Activated B cell treated with CpG ODN at 0.5 μM for 24 hours (primary cell): ENCODE measurements at regions not wholly inside any gene's neighbourhood (a gene's known extent, or its start where the extent isn't known, plus 50 kb on each side); places are given as distances from the start of the nearest gene placed in this dataset.

ENCODE experiments used
- ATAC-seq: fragments of 200-7000 bp; cut with Tn5 transposase; one replicate; pipeline ENCODE4 v1.10.0; 2021; ENCODE audit warnings: low read depth, mild to moderate bottlenecking, moderate library complexity
- CTCF ChIA-PET: fragments of 350-600 bp; sonication (Branson Sonifier 250); formaldehyde crosslinking; loops from one replicate; lab custom pipeline; 2021; ENCODE audit warnings: antibody characterized with exemption; lab: Charles Lee
- POLR2A ChIA-PET: fragments of 350-600 bp; sonication (Branson Sonifier 250); formaldehyde crosslinking; loops from one replicate; lab custom pipeline; 2021; ENCODE audit warnings: antibody characterized with exemption; lab: Charles Lee
- DNase-seq: peaks from one replicate; pipeline ENCODE4 v3.0.0; 2022
- H3K27ac Mint-ChIP-seq: one replicate; pipeline ENCODE4 v1.8.0; 2020; ENCODE audit warnings: mixed read lengths
- H3K27me3 Mint-ChIP-seq: one replicate; pipeline ENCODE4 v1.8.0; 2021; ENCODE audit warnings: mixed read lengths
- H3K36me3 Mint-ChIP-seq: one replicate; pipeline ENCODE4 v1.8.0; 2021; ENCODE audit warnings: low read depth, mixed read lengths
- H3K4me1 Mint-ChIP-seq: one replicate; pipeline ENCODE4 v1.8.0; 2021; ENCODE audit warnings: mixed read lengths
- H3K4me3 Mint-ChIP-seq: one replicate; pipeline ENCODE4 v1.8.0; 2020; ENCODE audit warnings: mild to moderate bottlenecking, mixed read lengths
- H3K9me3 Mint-ChIP-seq: one replicate; pipeline ENCODE4 v1.8.0; 2020; ENCODE audit warnings: mixed read lengths
- intact Hi-C: fragments of 100-400 bp; cut with micrococcal nuclease; formaldehyde crosslinking; loops from one replicate; pipeline ENCODE4 v1.15.1; 2024
- TF ChIP-seq, protein P1 (sequence below): fragments of 200-600 bp; IDR thresholded peaks from one replicate; pipeline ENCODE4 v1.8.0; 2022; ENCODE audit warnings: antibody characterized with exemption, mild to moderate bottlenecking

DNA sequence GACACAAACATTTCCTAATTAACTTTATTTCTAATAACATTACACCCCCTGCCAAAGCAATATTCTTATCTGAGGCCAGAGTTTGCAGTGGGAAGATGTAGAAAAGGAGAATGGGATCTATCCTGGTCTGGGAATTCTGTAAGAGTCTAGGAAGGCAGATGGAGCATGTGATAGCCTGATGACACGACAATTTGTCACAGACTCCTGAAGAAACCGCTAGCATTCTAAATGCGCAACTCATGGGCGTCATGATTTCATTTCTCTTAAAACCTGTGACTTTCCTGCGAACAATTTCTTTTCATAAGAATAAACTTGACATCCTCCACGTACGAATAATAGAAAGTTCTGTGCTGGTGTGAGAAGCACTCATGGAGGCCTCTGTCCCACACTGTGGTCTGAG is 72.9 kb upstream of the ATP10A start:
- DNase-seq, result no peak
- Mint-ChIP-seq H3K4me3 (no peak overlapping the region), H3K4me1 (peaks cover 36% of the 10 kb centered on the region), H3K9me3 (no peaks in the 10 kb centered on the region), H3K36me3 (no peaks in the 10 kb centered on the region), H3K27me3 (peaks cover 4% of the 10 kb centered on the region), H3K27ac (no peak overlapping the region)
- no peak for ATAC-seq
- intact Hi-C loops, result loop anchor here (10.0 kb wide), 2 partner anchors 141 to 501 kb away; partner anchors contain the start of gene UBE3A
- CTCF ChIA-PET, result interaction anchor here (1.3 kb wide), 1 partner anchor 152 kb away, joined by 3 read pairs; no protein-coding TSS in a partner anchor
- TF ChIP-seq, protein P1, sequence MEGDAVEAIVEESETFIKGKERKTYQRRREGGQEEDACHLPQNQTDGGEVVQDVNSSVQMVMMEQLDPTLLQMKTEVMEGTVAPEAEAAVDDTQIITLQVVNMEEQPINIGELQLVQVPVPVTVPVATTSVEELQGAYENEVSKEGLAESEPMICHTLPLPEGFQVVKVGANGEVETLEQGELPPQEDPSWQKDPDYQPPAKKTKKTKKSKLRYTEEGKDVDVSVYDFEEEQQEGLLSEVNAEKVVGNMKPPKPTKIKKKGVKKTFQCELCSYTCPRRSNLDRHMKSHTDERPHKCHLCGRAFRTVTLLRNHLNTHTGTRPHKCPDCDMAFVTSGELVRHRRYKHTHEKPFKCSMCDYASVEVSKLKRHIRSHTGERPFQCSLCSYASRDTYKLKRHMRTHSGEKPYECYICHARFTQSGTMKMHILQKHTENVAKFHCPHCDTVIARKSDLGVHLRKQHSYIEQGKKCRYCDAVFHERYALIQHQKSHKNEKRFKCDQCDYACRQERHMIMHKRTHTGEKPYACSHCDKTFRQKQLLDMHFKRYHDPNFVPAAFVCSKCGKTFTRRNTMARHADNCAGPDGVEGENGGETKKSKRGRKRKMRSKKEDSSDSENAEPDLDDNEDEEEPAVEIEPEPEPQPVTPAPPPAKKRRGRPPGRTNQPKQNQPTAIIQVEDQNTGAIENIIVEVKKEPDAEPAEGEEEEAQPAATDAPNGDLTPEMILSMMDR, result no peak
- POLR2A ChIA-PET, result no interaction called here

DNA sequence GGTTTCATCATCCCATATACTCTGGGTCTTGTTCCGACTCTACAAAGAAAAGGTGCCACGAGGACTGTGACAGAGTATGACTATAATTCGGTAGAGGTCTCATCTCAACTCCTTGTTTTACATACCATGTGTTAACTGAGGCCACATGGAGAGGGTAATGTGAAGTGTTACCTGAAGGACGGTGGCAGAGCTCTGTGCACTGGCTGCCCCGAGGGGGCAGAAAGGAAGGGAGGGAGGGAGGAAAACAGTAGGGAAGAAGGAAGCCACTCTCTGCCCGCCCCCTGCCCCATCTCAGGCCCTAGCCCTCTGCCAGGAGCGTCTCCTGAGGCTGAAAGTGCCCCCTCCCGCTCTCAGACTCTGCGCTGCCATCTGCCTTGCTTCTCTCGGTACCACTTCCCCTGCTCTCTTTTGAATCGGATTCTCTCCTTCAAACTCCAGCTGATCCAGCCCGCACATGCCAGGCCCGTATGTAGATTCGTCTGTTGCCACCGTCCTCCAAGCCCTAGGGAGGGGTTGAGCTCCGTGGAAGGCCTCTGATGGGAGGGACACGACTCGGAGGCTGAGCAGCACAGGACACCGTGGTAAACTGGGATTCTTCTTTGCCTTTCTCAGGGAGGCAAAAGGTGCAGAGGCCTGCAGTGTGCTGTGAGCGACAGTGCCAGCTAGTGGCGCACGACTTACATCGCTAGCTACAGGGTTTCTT is 70.5 kb upstream of the ATP10A start:
- ChIA-PET CTCF (interaction anchor here (0.6 to 2.1 kb wide), 11 partner anchors 14 to 425 kb away, joined by 3 to 8 read pairs (median 3); no protein-coding TSS in a partner anchor), POLR2A (interaction anchor here (0.6 to 1.0 kb wide), 3 partner anchors 20 to 193 kb away, joined by 3 to 7 read pairs (median 3); no protein-coding TSS in a partner anchor)
- no peak overlapping the region for H3K27ac Mint-ChIP-seq
- no peaks in the 10 kb centered on the region for H3K36me3 Mint-ChIP-seq
- peak; percentile 91 for ATAC-seq
- peaks cover 3% of the 10 kb centered on the region for H3K9me3 Mint-ChIP-seq
- peak overlapping the region; percentile 76 for H3K4me3 Mint-ChIP-seq
- peaks cover 6% of the 10 kb centered on the region for H3K27me3 Mint-ChIP-seq
- intact Hi-C loops, result loop anchor here (1.0 to 10.0 kb wide), 6 partner anchors 139 to 499 kb away; partner anchors contain the start of gene UBE3A
- DNase-seq, result peak; percentile 24
- TF ChIP-seq, protein P1, result no peak
- peaks cover 15% of the 10 kb centered on the region for H3K4me1 Mint-ChIP-seq

DNA sequence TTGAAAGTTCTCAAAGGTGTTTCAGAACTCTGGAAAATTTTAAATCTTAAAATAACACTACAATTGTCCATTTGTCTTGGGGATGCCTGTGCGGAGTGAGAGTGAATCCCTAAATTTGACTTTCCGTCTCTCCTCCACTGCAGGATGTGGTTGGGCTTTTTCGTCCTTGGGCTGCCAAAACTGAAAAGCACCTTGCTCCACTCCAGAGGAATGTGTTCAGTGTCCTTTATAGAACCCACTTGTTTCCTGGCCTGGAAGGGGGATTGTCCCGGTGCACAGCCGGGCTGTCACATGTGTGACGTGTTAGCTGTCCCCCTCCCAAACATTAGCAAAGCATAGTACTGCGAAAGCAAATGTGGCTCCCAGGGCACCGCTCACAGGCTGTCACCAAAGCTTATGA is 69.6 kb upstream of the ATP10A start:
- Mint-ChIP-seq H3K4me1 (peaks cover 8% of the 10 kb centered on the region), H3K27ac (no peak overlapping the region)
- intact Hi-C loops, result loop anchor here (10.0 kb wide), 2 partner anchors 138 to 498 kb away; partner anchors contain the start of gene UBE3A

DNA sequence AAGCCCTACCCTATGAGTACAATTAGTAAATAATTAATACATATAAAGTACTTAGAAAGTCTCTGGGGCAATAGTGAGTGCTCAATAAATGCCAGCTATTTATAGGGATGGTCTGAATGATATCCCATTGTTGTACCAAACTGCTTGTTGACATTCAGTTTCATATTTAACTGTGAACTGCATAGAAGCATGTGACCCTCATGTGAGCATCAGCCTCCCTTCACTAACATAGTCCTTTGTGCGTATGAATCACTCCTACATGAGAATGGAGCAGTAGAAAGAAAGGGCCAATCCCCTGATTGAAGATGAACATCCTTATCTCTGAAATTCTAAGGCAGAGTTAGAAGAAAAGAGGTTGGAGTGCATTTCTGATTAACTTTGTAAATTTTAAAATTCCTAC is 68.7 kb upstream of the ATP10A start:
- Mint-ChIP-seq H3K4me1 (peaks cover 8% of the 10 kb centered on the region), H3K4me3 (no peak overlapping the region), H3K36me3 (no peaks in the 10 kb centered on the region), H3K27ac (no peak overlapping the region), H3K9me3 (peaks cover 3% of the 10 kb centered on the region), H3K27me3 (peaks cover 6% of the 10 kb centered on the region)
- TF ChIP-seq, protein P1, result no peak
- DNase-seq, result no peak
- ChIA-PET CTCF (interaction anchor here (1.5 kb wide), 1 partner anchor 190 kb away, joined by 4 read pairs; no protein-coding TSS in a partner anchor), POLR2A (no interaction called here)
- ATAC-seq, result no peak
- intact Hi-C loops, result loop anchor here (10.0 kb wide), 2 partner anchors 137 to 497 kb away; partner anchors contain the start of gene UBE3A

More for the DNA sequence above, 69.6 kb upstream of the ATP10A start:
- TF ChIP-seq, protein P1, result no peak
- no peak for ATAC-seq
- CTCF ChIA-PET, result interaction anchor here (1.0 to 2.1 kb wide), 4 partner anchors 137 to 223 kb away, joined by 3 to 8 read pairs (median 4); no protein-coding TSS in a partner anchor
- no peak for DNase-seq
- H3K36me3 Mint-ChIP-seq, result no peaks in the 10 kb centered on the region
- no peak overlapping the region for H3K4me3 Mint-ChIP-seq
- H3K27me3 Mint-ChIP-seq, result peaks cover 6% of the 10 kb centered on the region
- H3K9me3 Mint-ChIP-seq, result peaks cover 3% of the 10 kb centered on the region
- POLR2A ChIA-PET, result no interaction called here

DNA sequence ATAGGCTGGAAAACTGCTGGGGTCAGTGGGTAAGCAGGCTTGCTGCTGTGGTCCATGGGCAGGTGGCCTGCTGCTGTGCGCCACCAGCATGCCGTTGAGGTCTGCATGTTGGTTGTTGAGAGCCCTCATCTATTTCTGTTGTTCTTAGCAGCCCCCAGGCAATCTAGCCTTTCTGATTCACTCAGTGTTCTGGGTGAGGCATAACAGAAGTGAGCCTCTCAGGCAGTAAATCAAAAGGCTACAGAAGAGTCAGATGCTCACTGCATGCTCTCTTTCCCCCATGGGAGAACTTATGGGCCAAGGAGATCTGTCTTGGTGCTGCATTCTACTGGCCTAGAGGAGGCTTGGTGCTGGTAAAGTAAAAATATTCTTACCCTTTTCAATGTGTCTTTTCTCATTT is 67.8 kb upstream of the ATP10A start:
- ATAC-seq (no peak), DNase-seq (no peak)
- Mint-ChIP-seq H3K27me3 (peaks cover 6% of the 10 kb centered on the region), H3K36me3 (no peaks in the 10 kb centered on the region), H3K9me3 (peaks cover 3% of the 10 kb centered on the region), H3K4me1 (peaks cover 8% of the 10 kb centered on the region), H3K4me3 (no peak overlapping the region), H3K27ac (no peak overlapping the region)
- ChIA-PET POLR2A (no interaction called here), CTCF (no interaction called here)
- intact Hi-C loops, result loop anchor here (10.0 kb wide), 2 partner anchors 136 to 496 kb away; partner anchors contain the start of gene UBE3A
- TF ChIP-seq, protein P1, result no peak
